ENCODE measurements at regions not wholly inside any gene's neighbourhood (a gene's known extent, or its start where the extent isn't known, plus 50 kb on each side); places are given as distances from the start of the nearest gene placed in this dataset.

GRCh38 chr5:82596451-82596850 is 318.3 kb upstream of the RPS23 start:
- TF ChIP-seq EZH2 (IDR thresholded peaks at IDR 0.05; ENCODE audit: insufficient read depth, low read length) (no peak), CTCF (IDR thresholded peaks at IDR 0.05; ENCODE audit: insufficient read depth, low read depth, low read length) (no peak)
